OCI-LY3 (cell line): ENCODE measurements at regions not wholly inside any gene's neighbourhood (a gene's known extent, or its start where the extent isn't known, plus 50 kb on each side); places are given as distances from the start of the nearest gene placed in this dataset.

Source experiments
- H2AFZ ChIP-seq: fragments of 200-600, 300-600 bp; shearing (Covaris generic); 2 replicates; pipeline ENCODE4 v1.6.0; 2014; ENCODE audit warnings: antibody characterized with exemption, low read depth, low read length
- H3K27ac ChIP-seq: fragments of 200-600, 300-600 bp; sonication (generic); 2 replicates; pipeline ENCODE4 v1.5.1; 2014; ENCODE audit warnings: mild to moderate bottlenecking, low read length, moderate library complexity, mixed read lengths
- H3K27me3 ChIP-seq: fragments of 200-600, 300-600 bp; sonication (generic); 2 replicates; pipeline ENCODE4 v1.6.1; 2014; ENCODE audit warnings: low read depth, low read length, mixed read lengths
- H3K36me3 ChIP-seq: fragments of 200-600, 300-600 bp; sonication (generic); replicated peaks from 2 replicates; pipeline ENCODE3; 2014; ENCODE audit warnings: low read depth, low read length, mixed read lengths
- H3K4me1 ChIP-seq: fragments of 300-600, 200-600 bp; sonication (generic); 2 replicates; pipeline ENCODE4 v1.6.1; 2014; ENCODE audit warnings: low read length, mixed read lengths
- H3K4me2 ChIP-seq: fragments of 200-600, 300-600 bp; sonication (generic); 2 replicates; pipeline ENCODE4 v1.6.1; 2014; ENCODE audit warnings: low read length, mixed read lengths
- H3K4me3 ChIP-seq: fragments of 300-600, 200-600 bp; sonication (generic); 2 replicates; pipeline ENCODE4 v1.5.1; 2014; ENCODE audit warnings: antibody characterized with exemption, mild to moderate bottlenecking, low read length, moderate library complexity
- H3K79me2 ChIP-seq: fragments of 300-600, 200-600 bp; shearing (Covaris generic); 2 replicates; pipeline ENCODE4 v1.6.1; 2014; ENCODE audit warnings: mild to moderate bottlenecking, low read length, mixed read lengths
- H3K9ac ChIP-seq: fragments of 300-600, 200-600 bp; shearing (Covaris generic); 2 replicates; pipeline ENCODE4 v1.6.0; 2014; ENCODE audit warnings: mild to moderate bottlenecking, low read length, moderate library complexity
- H3K9me3 ChIP-seq: fragments of 200-600, 300-600 bp; shearing (Covaris generic); 2 replicates; pipeline ENCODE4 v1.6.1; 2014; ENCODE audit warnings: low read length, mixed read lengths; ENCODE audit not compliant: insufficient read depth
- H4K20me1 ChIP-seq: fragments of 200-600, 300-600 bp; sonication (generic); 2 replicates; pipeline ENCODE4 v1.6.1; 2016; ENCODE audit warnings: low read length, mixed read lengths; ENCODE audit not compliant: insufficient read depth
- EZH2phosphoT487 ChIP-seq: fragments of 200-600 bp; shearing (Covaris generic); IDR thresholded peaks from 2 replicates; pipeline ENCODE4 v1.6.1; 2018; ENCODE audit warnings: antibody characterized with exemption, mixed run types, low read depth
- TF ChIP-seq, protein P1 (sequence below): fragments of 200-600, 300-600 bp; sonication (generic); IDR thresholded peaks from 2 replicates; pipeline ENCODE4 v1.5.1; 2014; ENCODE audit warnings: antibody characterized with exemption, low read length, low read depth

DNA sequence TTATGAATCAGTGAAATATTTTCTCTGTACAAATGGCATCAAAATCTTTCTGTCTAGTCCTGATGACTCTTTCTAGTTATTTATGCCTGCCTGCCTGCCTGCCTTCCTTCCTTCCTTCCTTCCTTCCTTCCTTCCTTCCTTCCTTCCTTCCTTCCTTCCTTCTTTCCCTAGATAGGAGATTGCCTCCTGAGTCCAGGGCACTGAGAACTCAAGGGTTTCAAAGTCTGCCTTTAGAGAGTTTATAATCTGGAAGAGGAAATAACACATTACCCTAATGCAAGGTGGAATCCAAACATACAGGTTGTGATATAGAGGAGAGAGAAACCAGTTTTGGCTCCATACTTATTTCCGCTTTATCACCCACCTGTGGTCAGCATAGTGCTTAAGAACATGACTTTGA, 98.1 kb upstream of the SERPINE2 start:
- no peaks in the 10 kb centered on the region for H3K79me2 ChIP-seq
- no peak overlapping the region for H2AFZ ChIP-seq
- no peak overlapping the region for H3K27ac ChIP-seq
- no peak overlapping the region for H3K4me2 ChIP-seq
- H3K4me3 ChIP-seq, result no peak overlapping the region
- peaks cover 2% of the 10 kb centered on the region for H3K4me1 ChIP-seq
- H3K9me3 ChIP-seq, result no peaks in the 10 kb centered on the region
- H3K27me3 ChIP-seq, result no peaks in the 10 kb centered on the region
- TF ChIP-seq EZH2phosphoT487, result no peak
- TF ChIP-seq, protein P1, sequence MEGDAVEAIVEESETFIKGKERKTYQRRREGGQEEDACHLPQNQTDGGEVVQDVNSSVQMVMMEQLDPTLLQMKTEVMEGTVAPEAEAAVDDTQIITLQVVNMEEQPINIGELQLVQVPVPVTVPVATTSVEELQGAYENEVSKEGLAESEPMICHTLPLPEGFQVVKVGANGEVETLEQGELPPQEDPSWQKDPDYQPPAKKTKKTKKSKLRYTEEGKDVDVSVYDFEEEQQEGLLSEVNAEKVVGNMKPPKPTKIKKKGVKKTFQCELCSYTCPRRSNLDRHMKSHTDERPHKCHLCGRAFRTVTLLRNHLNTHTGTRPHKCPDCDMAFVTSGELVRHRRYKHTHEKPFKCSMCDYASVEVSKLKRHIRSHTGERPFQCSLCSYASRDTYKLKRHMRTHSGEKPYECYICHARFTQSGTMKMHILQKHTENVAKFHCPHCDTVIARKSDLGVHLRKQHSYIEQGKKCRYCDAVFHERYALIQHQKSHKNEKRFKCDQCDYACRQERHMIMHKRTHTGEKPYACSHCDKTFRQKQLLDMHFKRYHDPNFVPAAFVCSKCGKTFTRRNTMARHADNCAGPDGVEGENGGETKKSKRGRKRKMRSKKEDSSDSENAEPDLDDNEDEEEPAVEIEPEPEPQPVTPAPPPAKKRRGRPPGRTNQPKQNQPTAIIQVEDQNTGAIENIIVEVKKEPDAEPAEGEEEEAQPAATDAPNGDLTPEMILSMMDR, result no peak
- H3K9ac ChIP-seq, result no peak overlapping the region
- no peaks in the 10 kb centered on the region for H3K36me3 ChIP-seq
- no peaks in the 10 kb centered on the region for H4K20me1 ChIP-seq

DNA sequence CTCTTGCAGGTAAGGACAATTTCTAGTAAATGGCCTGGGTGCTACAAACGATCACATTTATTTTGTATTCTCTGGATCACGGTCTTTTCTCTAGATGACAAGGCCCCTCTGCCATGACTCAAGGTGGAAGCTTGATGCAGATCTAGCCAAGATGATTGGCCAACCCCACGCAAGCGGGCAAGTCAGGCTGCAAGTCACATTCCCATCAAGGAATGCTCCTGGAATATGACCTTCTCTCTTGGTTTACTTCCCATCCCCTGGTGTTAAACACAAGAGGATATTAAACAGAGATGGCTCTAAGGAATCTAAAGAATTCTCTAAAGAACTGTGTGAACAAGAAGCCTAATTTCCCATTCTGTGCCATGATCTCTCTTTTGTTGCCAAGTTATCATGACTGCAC, 97.3 kb upstream of the SERPINE2 start:
- Histone ChIP-seq H3K79me2 (no peaks in the 10 kb centered on the region), H2AFZ (no peak overlapping the region)

DNA sequence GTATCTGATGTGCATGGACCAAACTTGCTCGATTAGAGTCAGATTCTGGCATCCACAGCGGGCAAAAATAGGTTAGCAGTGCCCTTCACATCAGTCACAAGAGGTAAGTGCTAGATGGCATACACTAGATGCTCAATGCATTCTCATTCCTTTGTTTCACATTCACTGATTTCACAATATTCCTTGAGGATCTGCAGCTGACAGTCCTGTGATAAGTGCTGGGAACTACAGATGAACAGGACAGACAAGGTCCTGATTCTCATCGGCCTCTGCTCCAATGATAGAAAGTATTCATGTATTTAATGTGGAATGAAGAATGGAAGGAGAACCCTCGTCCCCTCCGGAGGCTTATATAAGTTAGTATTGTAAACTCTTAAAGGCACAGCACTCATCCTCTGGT, 96.8 kb upstream of the SERPINE2 start:
- H3K27ac ChIP-seq, result no peak overlapping the region
- H3K9me3 ChIP-seq, result no peaks in the 10 kb centered on the region
- H3K9ac ChIP-seq, result no peak overlapping the region
- TF ChIP-seq EZH2phosphoT487, result no peak
- TF ChIP-seq, protein P1, result no peak
- H3K36me3 ChIP-seq, result no peaks in the 10 kb centered on the region
- no peaks in the 10 kb centered on the region for H4K20me1 ChIP-seq
- H2AFZ ChIP-seq, result no peak overlapping the region
- no peak overlapping the region for H3K4me3 ChIP-seq
- no peaks in the 10 kb centered on the region for H3K4me1 ChIP-seq
- no peaks in the 10 kb centered on the region for H3K27me3 ChIP-seq
- no peak overlapping the region for H3K4me2 ChIP-seq
- H3K79me2 ChIP-seq, result no peaks in the 10 kb centered on the region

More for the DNA sequence above, 97.3 kb upstream of the SERPINE2 start:
- Histone ChIP-seq H3K36me3 (no peaks in the 10 kb centered on the region), H3K27me3 (no peaks in the 10 kb centered on the region), H3K4me1 (no peaks in the 10 kb centered on the region), H4K20me1 (no peaks in the 10 kb centered on the region), H3K9ac (no peak overlapping the region), H3K4me2 (no peak overlapping the region), H3K27ac (no peak overlapping the region), H3K9me3 (no peaks in the 10 kb centered on the region), H3K4me3 (no peak overlapping the region)
- TF ChIP-seq, protein P1, result no peak
- TF ChIP-seq EZH2phosphoT487, result no peak

DNA sequence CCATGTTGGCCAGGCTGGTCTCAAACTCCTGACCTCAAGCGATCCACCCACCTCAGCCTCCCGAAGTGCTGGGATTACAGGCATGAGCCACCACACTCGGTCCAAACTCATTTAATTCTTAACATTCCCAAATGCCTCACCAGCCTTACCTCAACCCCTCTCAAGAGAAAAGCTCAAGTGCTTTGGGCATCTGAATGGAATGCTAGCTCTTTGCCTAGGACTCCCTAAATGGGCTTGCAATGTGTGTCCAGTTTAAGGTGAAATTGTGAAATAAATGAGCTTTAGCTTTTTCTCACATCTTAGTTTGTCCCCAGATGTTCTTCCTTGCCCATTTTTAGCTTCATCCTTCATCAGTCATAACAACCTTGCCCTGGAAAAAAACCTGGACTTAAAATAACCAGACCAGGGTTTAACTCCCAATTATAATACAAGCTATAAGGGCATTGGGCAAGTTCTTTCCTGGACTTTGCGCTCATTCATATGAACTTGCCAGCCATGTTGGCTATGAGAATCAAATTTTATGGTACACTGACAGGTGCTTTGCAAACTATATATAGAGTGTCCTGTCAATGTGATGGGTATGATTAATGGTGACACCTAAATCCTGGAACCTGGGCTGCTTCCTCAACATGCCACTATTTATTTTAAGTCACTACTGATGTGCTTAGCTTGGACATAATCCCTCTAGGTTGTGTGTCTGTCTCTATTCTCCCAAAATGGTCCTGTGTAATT, 95.1 kb upstream of the SERPINE2 start:
- Histone ChIP-seq H4K20me1 (no peaks in the 10 kb centered on the region), H3K4me2 (no peak overlapping the region), H3K27me3 (no peaks in the 10 kb centered on the region), H3K4me1 (no peaks in the 10 kb centered on the region), H3K79me2 (no peaks in the 10 kb centered on the region), H2AFZ (no peak overlapping the region), H3K27ac (no peak overlapping the region), H3K36me3 (no peaks in the 10 kb centered on the region), H3K9ac (no peak overlapping the region), H3K9me3 (no peaks in the 10 kb centered on the region), H3K4me3 (no peak overlapping the region)
- TF ChIP-seq, protein P1, result no peak
- TF ChIP-seq EZH2phosphoT487, result no peak
